Ishikawa (cell line): ENCODE measurements at regions not wholly inside any gene's neighbourhood (a gene's known extent, or its start where the extent isn't known, plus 50 kb on each side); places are given as distances from the start of the nearest gene placed in this dataset.

Experiments used
- CEBPB ChIP-seq: IDR thresholded peaks from 2 replicates; pipeline ENCODE4 v1.6.1; 2012
- CREB1 ChIP-seq: IDR thresholded peaks from 2 replicates; pipeline ENCODE4 v1.6.1; 2012; ENCODE audit warnings: low read depth
- EGR1 ChIP-seq: IDR thresholded peaks from 2 replicates; pipeline ENCODE4 v1.6.1; 2012
- EP300 ChIP-seq: IDR thresholded peaks from 2 replicates; pipeline ENCODE4 v1.6.1; 2012; ENCODE audit warnings: borderline replicate concordance
- FOXM1 ChIP-seq: IDR thresholded peaks from 2 replicates; pipeline ENCODE4 v1.6.1; 2012; ENCODE audit warnings: low read depth, borderline replicate concordance
- MAX ChIP-seq: IDR thresholded peaks from 2 replicates; pipeline ENCODE4 v1.6.1; 2012
- NFIC ChIP-seq: IDR thresholded peaks from 2 replicates; pipeline ENCODE4 v1.6.1; 2012
- RAD21 ChIP-seq: IDR thresholded peaks from 2 replicates; pipeline ENCODE4 v1.6.1; 2012; ENCODE audit warnings: low read depth
- TAF1 ChIP-seq: IDR thresholded peaks from 2 replicates; pipeline ENCODE4 v1.6.1; 2012; ENCODE audit warnings: low read depth, mild to moderate bottlenecking
- TCF12 ChIP-seq: IDR thresholded peaks from 2 replicates; pipeline ENCODE4 v1.6.1; 2012; ENCODE audit warnings: low read depth
- TEAD4 ChIP-seq: IDR thresholded peaks from 2 replicates; pipeline ENCODE4 v1.6.1; 2012
- YY1 ChIP-seq: IDR thresholded peaks from 2 replicates; pipeline ENCODE4 v1.6.1; 2012; ENCODE audit warnings: low read depth
- ZBTB7A ChIP-seq: IDR thresholded peaks from 2 replicates; pipeline ENCODE4 v1.6.1; 2012; ENCODE audit warnings: low read depth
- TF ChIP-seq, protein P1 (sequence below): IDR thresholded peaks from 2 replicates; pipeline ENCODE4 v1.6.1; 2012
- TF ChIP-seq, protein P2 (sequence below): IDR thresholded peaks from 2 replicates; pipeline ENCODE4 v1.6.1; 2012; ENCODE audit warnings: low read depth, mild to moderate bottlenecking

DNA sequence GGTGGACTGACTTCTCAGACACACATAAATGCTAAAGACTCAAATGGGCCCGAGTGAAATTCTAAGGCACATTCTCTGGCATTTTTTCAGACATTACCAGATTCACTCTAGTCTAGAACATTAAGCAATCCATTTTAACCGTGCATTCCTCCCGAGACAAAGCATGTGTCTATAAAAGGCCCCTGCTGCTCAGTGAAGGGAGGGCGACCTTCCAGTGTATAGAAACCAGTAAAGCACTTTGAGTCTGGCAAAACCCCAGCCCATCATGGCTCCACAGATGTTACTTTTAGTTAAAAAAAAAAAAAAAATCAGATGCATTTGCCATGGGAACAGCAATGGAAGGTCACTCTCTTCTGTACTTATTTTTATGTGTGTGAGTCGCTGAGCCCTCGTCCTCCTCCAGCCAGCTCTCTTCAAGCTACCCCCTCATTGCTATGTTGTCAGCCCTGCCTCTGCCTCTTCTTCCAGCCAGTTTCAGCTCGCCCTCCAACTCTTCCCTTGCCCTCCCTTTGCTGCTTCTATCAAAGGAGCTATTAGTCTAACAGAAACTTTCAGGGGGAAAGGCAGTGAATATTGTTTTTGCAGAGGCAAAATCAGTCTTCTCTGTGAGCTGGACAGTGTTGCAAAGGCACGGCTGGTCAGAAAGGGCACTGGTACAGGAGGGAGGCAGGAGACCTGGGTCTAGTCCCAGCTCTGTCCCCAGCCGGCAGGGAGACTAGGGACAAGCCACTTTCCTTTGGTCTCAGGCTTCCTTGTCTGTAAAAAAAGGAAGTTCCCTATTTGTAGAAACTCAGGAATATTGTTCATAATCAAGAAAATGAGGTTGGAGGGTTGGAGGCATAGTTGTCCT is 644.2 kb downstream of the ZNF674 start:
- TF ChIP-seq RAD21 (no peak), CEBPB (peak; percentile 30; the same call in 1 of the 2 replicates)

GRCh38 chrX:45894864-45895645 is 650.2 kb downstream of the ZNF674 start:
- TF ChIP-seq TEAD4, result no peak
- no peak for TF ChIP-seq RAD21
- TF ChIP-seq ZBTB7A, result no peak
- TF ChIP-seq, protein P1, sequence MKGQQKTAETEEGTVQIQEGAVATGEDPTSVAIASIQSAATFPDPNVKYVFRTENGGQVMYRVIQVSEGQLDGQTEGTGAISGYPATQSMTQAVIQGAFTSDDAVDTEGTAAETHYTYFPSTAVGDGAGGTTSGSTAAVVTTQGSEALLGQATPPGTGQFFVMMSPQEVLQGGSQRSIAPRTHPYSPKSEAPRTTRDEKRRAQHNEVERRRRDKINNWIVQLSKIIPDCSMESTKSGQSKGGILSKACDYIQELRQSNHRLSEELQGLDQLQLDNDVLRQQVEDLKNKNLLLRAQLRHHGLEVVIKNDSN, result no peak
- no peak for TF ChIP-seq MAX
- TF ChIP-seq TCF12, result no peak
- no peak for TF ChIP-seq EP300
- no peak for TF ChIP-seq TAF1
- no peak for TF ChIP-seq CREB1
- no peak for TF ChIP-seq CEBPB
- TF ChIP-seq YY1, result no peak
- TF ChIP-seq NFIC, result no peak
- TF ChIP-seq FOXM1, result no peak
- TF ChIP-seq EGR1, result no peak
- TF ChIP-seq, protein P2, sequence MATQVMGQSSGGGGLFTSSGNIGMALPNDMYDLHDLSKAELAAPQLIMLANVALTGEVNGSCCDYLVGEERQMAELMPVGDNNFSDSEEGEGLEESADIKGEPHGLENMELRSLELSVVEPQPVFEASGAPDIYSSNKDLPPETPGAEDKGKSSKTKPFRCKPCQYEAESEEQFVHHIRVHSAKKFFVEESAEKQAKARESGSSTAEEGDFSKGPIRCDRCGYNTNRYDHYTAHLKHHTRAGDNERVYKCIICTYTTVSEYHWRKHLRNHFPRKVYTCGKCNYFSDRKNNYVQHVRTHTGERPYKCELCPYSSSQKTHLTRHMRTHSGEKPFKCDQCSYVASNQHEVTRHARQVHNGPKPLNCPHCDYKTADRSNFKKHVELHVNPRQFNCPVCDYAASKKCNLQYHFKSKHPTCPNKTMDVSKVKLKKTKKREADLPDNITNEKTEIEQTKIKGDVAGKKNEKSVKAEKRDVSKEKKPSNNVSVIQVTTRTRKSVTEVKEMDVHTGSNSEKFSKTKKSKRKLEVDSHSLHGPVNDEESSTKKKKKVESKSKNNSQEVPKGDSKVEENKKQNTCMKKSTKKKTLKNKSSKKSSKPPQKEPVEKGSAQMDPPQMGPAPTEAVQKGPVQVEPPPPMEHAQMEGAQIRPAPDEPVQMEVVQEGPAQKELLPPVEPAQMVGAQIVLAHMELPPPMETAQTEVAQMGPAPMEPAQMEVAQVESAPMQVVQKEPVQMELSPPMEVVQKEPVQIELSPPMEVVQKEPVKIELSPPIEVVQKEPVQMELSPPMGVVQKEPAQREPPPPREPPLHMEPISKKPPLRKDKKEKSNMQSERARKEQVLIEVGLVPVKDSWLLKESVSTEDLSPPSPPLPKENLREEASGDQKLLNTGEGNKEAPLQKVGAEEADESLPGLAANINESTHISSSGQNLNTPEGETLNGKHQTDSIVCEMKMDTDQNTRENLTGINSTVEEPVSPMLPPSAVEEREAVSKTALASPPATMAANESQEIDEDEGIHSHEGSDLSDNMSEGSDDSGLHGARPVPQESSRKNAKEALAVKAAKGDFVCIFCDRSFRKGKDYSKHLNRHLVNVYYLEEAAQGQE, result no peak

DNA sequence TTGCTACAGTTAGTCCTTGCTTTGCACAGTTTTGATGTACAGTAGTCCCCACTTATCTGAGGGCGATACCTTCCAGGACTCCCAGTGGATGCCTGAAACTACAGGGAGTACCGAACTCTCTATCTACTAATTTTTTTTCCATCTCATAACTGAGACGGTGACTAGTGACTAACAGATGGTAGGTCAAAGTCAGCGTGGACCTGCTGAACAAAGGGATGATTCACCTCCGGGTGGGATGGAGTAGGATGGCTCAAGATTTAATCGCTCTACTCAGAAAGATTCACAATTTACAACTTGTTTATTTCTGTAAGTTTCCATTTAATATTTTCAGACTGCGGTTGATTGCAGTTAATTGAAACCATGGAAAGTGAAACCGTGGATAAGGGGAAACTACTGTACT is 655.8 kb downstream of the ZNF674 start:
- no peak for TF ChIP-seq TAF1
- TF ChIP-seq TEAD4, result no peak
- TF ChIP-seq EP300, result no peak
- TF ChIP-seq MAX, result no peak
- no peak for TF ChIP-seq CREB1

GRCh38 chrX:45888518-45888917 is 656.7 kb downstream of the ZNF674 start:
- TF ChIP-seq EP300 (no peak), CREB1 (no peak), YY1 (no peak), TEAD4 (no peak), FOXM1 (no peak), ZBTB7A (no peak), TCF12 (no peak), EGR1 (no peak), NFIC (no peak), TAF1 (no peak), CEBPB (no peak), MAX (no peak), RAD21 (no peak)
- TF ChIP-seq, protein P1, result no peak
- TF ChIP-seq, protein P2, result no peak

- no peak for TF ChIP-seq CEBPB
- TF ChIP-seq MAX, result no peak
- TF ChIP-seq EP300, result no peak
- no peak for TF ChIP-seq CREB1
- TF ChIP-seq FOXM1, result no peak
- no peak for TF ChIP-seq EGR1
- TF ChIP-seq YY1, result no peak
- no peak for TF ChIP-seq RAD21
- no peak for TF ChIP-seq ZBTB7A
- no peak for TF ChIP-seq TEAD4
- no peak for TF ChIP-seq NFIC
- no peak for TF ChIP-seq TCF12
- no peak for TF ChIP-seq TAF1
- TF ChIP-seq, protein P2, result no peak
- TF ChIP-seq, protein P1, result no peak
Observed at GRCh38 chrX:45885931-45886330, 659.3 kb downstream of the ZNF674 start.
